SK-N-SH treated with all-trans-retinoic acid at 6 μM for 48 hours (cell line): ENCODE measurements at regions not wholly inside any gene's neighbourhood (a gene's known extent, or its start where the extent isn't known, plus 50 kb on each side); places are given as distances from the start of the nearest gene placed in this dataset.

Experiments
- ATAC-seq: fragments of 200-7000 bp; cut with Tn5 transposase; 3 replicates; pipeline ENCODE4 v1.9.1; 2020; ENCODE audit warnings: mild to moderate bottlenecking, moderate library complexity
- ARNTL ChIP-seq: fragments of 450-650 bp; formaldehyde crosslinking; IDR thresholded peaks from 2 replicates; pipeline ENCODE4 v1.5.0; 2020; ENCODE audit warnings: low read depth, mild to moderate bottlenecking, moderate library complexity, borderline replicate concordance
- BACH2 ChIP-seq: fragments of 250-450 bp; sonication (Bioruptor Pico); IDR thresholded peaks from 2 replicates; pipeline ENCODE4 v1.9.0; 2021; ENCODE audit warnings: mild to moderate bottlenecking, borderline replicate concordance
- CREB5 ChIP-seq: fragments of 250-450 bp; sonication (Bioruptor Pico); IDR thresholded peaks from 2 replicates; pipeline ENCODE4 v1.5.1; 2020; ENCODE audit warnings: low read depth, mild to moderate bottlenecking, moderate library complexity
- CSDC2 ChIP-seq: fragments of 250-450 bp; sonication (Bioruptor Pico); IDR thresholded peaks from 2 replicates; pipeline ENCODE4 v1.5.0; 2020; ENCODE audit warnings: mild to moderate bottlenecking, moderate library complexity
- CSRNP3 ChIP-seq: fragments of 250-450 bp; sonication (Bioruptor Pico); IDR thresholded peaks from 2 replicates; pipeline ENCODE4 v1.5.1; 2021; ENCODE audit warnings: mild to moderate bottlenecking, moderate library complexity
- ESRRG ChIP-seq: fragments of 250-450 bp; sonication (Bioruptor Pico); IDR thresholded peaks from 2 replicates; pipeline ENCODE4 v1.6.1; 2021; ENCODE audit warnings: mild to moderate bottlenecking
- ISL1 ChIP-seq: fragments of 250-450 bp; sonication (Bioruptor Pico); IDR thresholded peaks from 2 replicates; pipeline ENCODE4 v2.1.2; 2022; ENCODE audit warnings: mild to moderate bottlenecking, moderate library complexity
- PATZ1 ChIP-seq: fragments of 250-450 bp; sonication (Bioruptor Pico); IDR thresholded peaks from 2 replicates; pipeline ENCODE4 v1.8.0; 2020; ENCODE audit warnings: mild to moderate bottlenecking, moderate library complexity, borderline replicate concordance
- POU6F1 ChIP-seq: fragments of 250-450 bp; sonication (Bioruptor Pico); IDR thresholded peaks from 2 replicates; pipeline ENCODE4 v1.8.0; 2021; ENCODE audit warnings: low read depth, mild to moderate bottlenecking, moderate library complexity, borderline replicate concordance
- PPARA ChIP-seq: fragments of 250-450 bp; sonication (Bioruptor Pico); IDR thresholded peaks from 2 replicates; pipeline ENCODE4 v1.5.0; 2020; ENCODE audit warnings: mild to moderate bottlenecking, borderline replicate concordance
- RARB ChIP-seq: fragments of 250-450 bp; sonication (Bioruptor Pico); IDR thresholded peaks from 2 replicates; pipeline ENCODE4 v1.8.0; 2021; ENCODE audit warnings: mild to moderate bottlenecking, moderate library complexity
- SNAI2 ChIP-seq: fragments of 250-450 bp; sonication (Bioruptor Pico); IDR thresholded peaks from 2 replicates; pipeline ENCODE4 v1.5.0; 2020; ENCODE audit warnings: mild to moderate bottlenecking, moderate library complexity
- TCF4 ChIP-seq: fragments of 250-450 bp; sonication (Bioruptor Pico); IDR thresholded peaks from 2 replicates; pipeline ENCODE4 v1.8.0; 2021; ENCODE audit warnings: mild to moderate bottlenecking, moderate library complexity, borderline replicate concordance
- TOX ChIP-seq: fragments of 250-450 bp; sonication (Bioruptor Pico); IDR thresholded peaks from 2 replicates; pipeline ENCODE4 v1.8.0; 2021; ENCODE audit warnings: mild to moderate bottlenecking, moderate library complexity, borderline replicate concordance
- TSHZ2 ChIP-seq: fragments of 250-450 bp; sonication (Bioruptor Pico); IDR thresholded peaks from 2 replicates; pipeline ENCODE4 v1.5.0; 2020; ENCODE audit warnings: mild to moderate bottlenecking, moderate library complexity
- ZC3H10 ChIP-seq: fragments of 250-450 bp; sonication (Bioruptor Pico); IDR thresholded peaks from 2 replicates; pipeline ENCODE4 v1.5.1; 2021; ENCODE audit warnings: mild to moderate bottlenecking, moderate library complexity
- ZNF565 ChIP-seq: fragments of 450-650 bp; formaldehyde crosslinking; conservative IDR thresholded peaks from 2 replicates; pipeline ENCODE4 v1.5.0; 2020; ENCODE audit warnings: low read depth, mild to moderate bottlenecking, moderate library complexity
- ZNF70 ChIP-seq: fragments of 450-650 bp; formaldehyde crosslinking; IDR thresholded peaks from 2 replicates; pipeline ENCODE4 v1.5.0; 2020; ENCODE audit warnings: mild to moderate bottlenecking, moderate library complexity
- ZNF8 ChIP-seq: fragments of 450-650 bp; formaldehyde crosslinking; IDR thresholded peaks from 2 replicates; pipeline ENCODE4 v1.5.0; 2020; ENCODE audit warnings: mild to moderate bottlenecking, moderate library complexity

GRCh38 chr13:33612641-33613638 lies 205.0 kb upstream of the RFC3 start (continued):
- TF ChIP-seq SNAI2 (no peak), ZNF70 (no peak), ZNF565 (no peak), ISL1 (no peak), CSDC2 (CRISPR knock-in tag) (no peak), TCF4 (CRISPR knock-in tag) (no peak), ZC3H10 (no peak), ESRRG (CRISPR knock-in tag) (no peak)

GRCh38 chr13:33615436-33615835 lies 202.5 kb upstream of the RFC3 start:
- no peak for ATAC-seq
- peak; percentile 21; the same call in 1 of the 2 replicates for TF ChIP-seq TCF4 (CRISPR knock-in tag)
- TF ChIP-seq CSDC2 (CRISPR knock-in tag): no peak
- no peak for TF ChIP-seq PATZ1 (CRISPR knock-in tag)

- no peak for TF ChIP-seq BACH2 (CRISPR knock-in tag)
- TF ChIP-seq RARB (CRISPR knock-in tag): no peak
- TF ChIP-seq CREB5 (CRISPR knock-in tag): no peak
- no peak for TF ChIP-seq PATZ1 (CRISPR knock-in tag)
- no peak for ATAC-seq
These were observed 201.8 kb upstream of the RFC3 start for GRCh38 chr13:33616130-33616529.

GRCh38 chr13:33617055-33617454 lies 200.9 kb upstream of the RFC3 start:
- ATAC-seq: no peak
- TF ChIP-seq ARNTL (CRISPR knock-in tag) (no peak), PPARA (CRISPR knock-in tag) (no peak), CSRNP3 (CRISPR knock-in tag) (no peak), ZNF565 (no peak)

GRCh38 chr13:33624253-33624652 lies 193.7 kb upstream of the RFC3 start:
- ATAC-seq: no peak
- no peak for TF ChIP-seq ZNF8
- TF ChIP-seq ZNF565: no peak
- no peak for TF ChIP-seq TSHZ2 (CRISPR knock-in tag)
- no peak for TF ChIP-seq TOX (CRISPR knock-in tag)
- no peak for TF ChIP-seq ESRRG (CRISPR knock-in tag)
- TF ChIP-seq RARB (CRISPR knock-in tag): no peak
- no peak for TF ChIP-seq CSRNP3 (CRISPR knock-in tag)
- no peak for TF ChIP-seq BACH2 (CRISPR knock-in tag)
- no peak for TF ChIP-seq SNAI2
- TF ChIP-seq ISL1: no peak
- no peak for TF ChIP-seq ARNTL (CRISPR knock-in tag)
- TF ChIP-seq PPARA (CRISPR knock-in tag): no peak
- no peak for TF ChIP-seq CSDC2 (CRISPR knock-in tag)
- TF ChIP-seq POU6F1 (CRISPR knock-in tag): no peak
